Urinary bladder (tissue), 3 donors: ENCODE measurements at regions not wholly inside any gene's neighbourhood (a gene's known extent, or its start where the extent isn't known, plus 50 kb on each side); places are given as distances from the start of the nearest gene placed in this dataset.

Experiments
- DNase-seq: peaks from one replicate; pipeline ENCODE4 v3.0.0-alpha.2; 2015; ENCODE audit errors: extremely low spot score
- H3K27ac ChIP-seq: one replicate; pipeline ENCODE4 v1.5.1; 2013; ENCODE audit warnings: low read depth, mild to moderate bottlenecking, moderate library complexity
- H3K36me3 ChIP-seq: one replicate; pipeline ENCODE4 v1.6.1; 2013; ENCODE audit warnings: mild to moderate bottlenecking, moderate library complexity; ENCODE audit not compliant: insufficient read depth
- H3K4me1 ChIP-seq: one replicate; pipeline ENCODE4 v1.6.1; 2013; ENCODE audit warnings: mild to moderate bottlenecking, moderate library complexity; ENCODE audit not compliant: insufficient read depth
- H3K4me3 ChIP-seq: one replicate; pipeline ENCODE4 v1.5.1; 2013; ENCODE audit warnings: low read depth, low read length
- WGBS: extraction: QIAGEN DNeasy Blood & Tissue Kit; methylation state at CpG from one replicate; pipeline ENCODE4 v1.1.7; 2013; 5-methylcytosine and 5-hydroxymethylcytosine counted together
- donor health status: healthy with polysubstance abuse.
- donor health status: healthy.

DNA sequence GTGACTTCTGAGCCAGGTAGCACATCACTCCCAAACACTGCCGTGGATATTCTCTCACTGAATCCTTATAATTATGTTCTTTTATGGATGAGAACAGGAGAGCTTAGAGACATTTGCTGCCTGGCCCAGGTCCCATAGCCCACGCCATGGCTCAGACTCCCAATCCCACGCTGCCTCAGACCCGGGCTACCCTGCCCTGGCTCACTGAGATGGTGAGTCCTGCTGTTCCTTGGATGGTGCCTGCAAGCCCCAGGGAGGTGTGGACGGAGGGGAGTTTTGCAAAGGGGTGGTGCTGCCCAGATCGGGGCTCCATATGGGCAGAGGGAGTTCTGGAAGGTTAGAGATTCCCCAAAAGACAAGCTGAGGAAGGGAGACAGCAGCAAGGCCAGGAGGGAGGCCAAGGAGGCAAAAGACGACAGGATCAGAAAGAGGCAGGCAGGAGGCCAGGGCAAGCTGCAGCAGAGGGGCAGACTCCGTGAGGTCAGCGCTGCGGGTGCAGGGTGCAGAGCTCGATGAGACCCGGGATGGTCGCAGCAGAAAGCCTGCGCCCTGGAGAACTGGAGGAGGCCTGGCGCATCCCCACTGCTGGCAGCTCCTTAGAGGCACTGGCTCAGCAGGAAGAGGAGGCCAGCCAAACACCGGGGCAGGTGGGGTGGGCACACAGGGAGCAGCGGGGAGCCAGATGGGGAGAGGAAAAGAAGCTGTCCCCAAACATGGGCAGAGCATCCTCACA is 95.7 kb upstream of the ALDH1A3 start:
- 86% methylated on average over 17 of the region's 17 CpGs for WGBS
- no peak overlapping the region for H3K4me3 ChIP-seq
- DNase-seq: no peak
- H3K36me3 ChIP-seq: no peaks in the 10 kb centered on the region
- no peaks in the 10 kb centered on the region for H3K4me1 ChIP-seq
- no peak overlapping the region for H3K27ac ChIP-seq

DNA sequence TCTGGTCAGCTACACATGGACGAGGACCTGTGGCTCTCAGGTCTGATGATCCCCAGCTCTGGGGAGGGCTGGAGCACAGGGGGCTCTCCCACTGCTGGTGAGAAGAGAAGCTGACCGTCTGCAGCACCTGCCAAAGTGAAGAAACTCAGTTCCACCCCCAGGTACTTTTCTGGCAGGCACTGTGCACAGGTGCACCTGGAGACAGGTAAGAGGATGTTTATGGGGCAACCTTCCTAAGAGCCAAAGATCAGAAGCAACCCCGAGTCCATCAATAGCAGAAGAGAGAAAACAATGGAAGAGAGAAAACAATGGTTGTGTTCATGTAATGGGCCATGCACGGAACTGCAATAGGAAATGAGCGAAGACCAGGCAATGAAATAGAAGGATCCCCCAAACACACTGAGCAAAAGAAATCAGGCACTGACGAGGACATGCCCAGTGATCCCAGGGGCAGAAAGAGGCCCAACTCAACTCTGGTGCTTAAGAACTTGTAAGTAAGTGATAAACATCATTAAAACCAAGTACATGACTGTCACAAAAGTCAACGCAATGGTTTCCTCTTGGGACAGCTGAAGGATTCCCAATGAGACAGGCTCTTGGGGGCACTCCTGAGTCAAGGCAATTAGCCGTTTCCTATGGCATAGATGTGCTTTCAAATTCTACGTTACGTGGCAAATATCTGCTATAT is 95.0 kb upstream of the ALDH1A3 start:
- Histone ChIP-seq H3K27ac (no peak overlapping the region), H3K4me3 (no peak overlapping the region), H3K4me1 (no peaks in the 10 kb centered on the region), H3K36me3 (no peaks in the 10 kb centered on the region)
- no peak for DNase-seq
- 89% methylated on average over 10 of the region's 10 CpGs for WGBS

GRCh38 chr15:100785181-100786138 is 94.2 kb upstream of the ALDH1A3 start:
- no peaks in the 10 kb centered on the region for H3K36me3 ChIP-seq
- no peak for DNase-seq
- no peaks in the 10 kb centered on the region for H3K4me1 ChIP-seq
- 90% methylated on average over 10 of the region's 10 CpGs for WGBS
- no peak overlapping the region for H3K4me3 ChIP-seq
- no peak overlapping the region for H3K27ac ChIP-seq

GRCh38 chr15:100786139-100786531 is 93.5 kb upstream of the ALDH1A3 start:
- Histone ChIP-seq H3K4me1 (no peaks in the 10 kb centered on the region), H3K36me3 (no peaks in the 10 kb centered on the region), H3K27ac (no peak overlapping the region), H3K4me3 (no peak overlapping the region)
- 92% methylated on average over 5 of the region's 5 CpGs for WGBS
- no peak for DNase-seq

DNA sequence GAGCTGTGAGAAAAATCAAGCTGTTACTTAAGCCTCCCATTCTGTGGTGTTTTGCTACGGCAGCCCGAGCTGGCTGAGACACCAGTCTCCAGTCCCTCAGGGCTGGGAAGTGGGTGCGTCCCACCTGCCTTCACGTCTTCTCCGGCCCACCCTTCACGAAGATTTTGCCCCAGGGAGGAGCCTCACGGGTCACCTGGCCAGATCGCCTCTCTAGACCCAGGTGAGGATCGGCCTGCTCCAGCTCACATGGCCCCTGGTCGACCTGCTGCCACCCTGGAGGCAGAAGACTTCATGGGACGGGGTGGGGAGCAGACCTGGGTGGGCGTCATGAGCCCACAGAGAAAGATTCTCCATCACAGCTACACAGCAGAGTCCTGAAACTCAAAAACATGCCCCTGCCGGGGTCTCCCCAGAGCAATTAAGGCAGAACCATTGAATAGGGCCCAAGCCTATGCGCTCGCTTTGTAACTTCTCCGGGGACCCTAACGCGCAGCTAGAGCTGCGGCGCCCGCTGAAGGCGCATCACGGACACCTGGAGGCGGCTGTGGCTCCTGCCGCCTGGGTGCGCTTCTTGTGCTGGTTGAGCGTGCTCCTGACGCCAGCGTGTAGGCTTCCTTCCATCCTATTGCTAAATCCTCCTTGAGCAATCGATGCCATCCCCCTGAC is 92.6 kb upstream of the ALDH1A3 start:
- H3K4me1 ChIP-seq: no peaks in the 10 kb centered on the region

DNA sequence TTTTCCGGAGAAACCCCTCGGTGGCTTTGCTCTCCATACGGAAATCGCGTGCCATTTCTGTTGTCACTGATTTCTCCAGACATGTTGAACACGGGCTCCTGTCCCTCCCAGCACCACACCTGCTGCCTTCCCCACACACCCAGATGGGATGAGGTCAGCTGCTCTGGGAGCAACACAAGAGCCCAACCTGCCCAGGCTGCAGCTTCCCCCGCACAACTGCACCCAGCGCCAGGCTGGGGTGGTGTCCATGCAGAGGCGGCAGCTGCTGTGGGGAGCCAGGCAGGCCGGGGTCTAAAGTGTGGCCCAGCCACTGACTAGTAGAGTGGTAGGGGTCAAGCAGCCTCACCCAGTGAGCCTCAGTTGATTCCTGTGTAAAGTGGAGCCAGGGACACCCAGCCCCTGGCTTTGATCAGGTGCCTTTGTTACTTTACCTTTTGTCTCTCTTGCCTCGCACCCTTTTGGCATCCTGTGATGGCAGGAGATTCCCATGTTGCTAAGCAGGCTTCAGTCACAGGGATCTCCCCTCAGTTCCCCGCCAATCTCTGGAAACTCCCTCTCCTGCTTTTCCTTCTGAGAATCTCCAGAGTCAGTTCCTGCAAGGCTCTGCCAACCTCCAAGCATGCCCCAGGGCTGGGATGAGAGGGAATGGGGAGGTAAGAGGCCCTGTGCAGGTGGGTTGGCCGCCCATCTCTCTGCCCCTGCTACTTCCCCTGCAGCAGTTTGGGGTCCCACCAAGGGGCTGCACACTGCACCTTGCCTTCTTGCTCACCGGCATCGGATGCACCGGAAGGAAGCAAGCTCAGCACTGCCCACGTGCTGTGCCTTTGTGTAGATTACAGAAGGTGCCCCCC is 91.8 kb upstream of the ALDH1A3 start:
- no peaks in the 10 kb centered on the region for H3K4me1 ChIP-seq
- no peak for DNase-seq
- 82% methylated on average over 17 of the region's 17 CpGs for WGBS
- H3K36me3 ChIP-seq: no peaks in the 10 kb centered on the region
- no peak overlapping the region for H3K27ac ChIP-seq
- no peak overlapping the region for H3K4me3 ChIP-seq

More for the DNA sequence above, 92.6 kb upstream of the ALDH1A3 start:
- 91% methylated on average over 30 of the region's 30 CpGs for WGBS
- DNase-seq: no peak
- Histone ChIP-seq H3K4me3 (no peak overlapping the region), H3K27ac (no peak overlapping the region), H3K36me3 (no peaks in the 10 kb centered on the region)

GRCh38 chr15:100788418-100789105 is 91.1 kb upstream of the ALDH1A3 start:
- Histone ChIP-seq H3K4me3 (no peak overlapping the region), H3K4me1 (no peaks in the 10 kb centered on the region), H3K36me3 (no peaks in the 10 kb centered on the region)

GRCh38 chr15:100790786-100791265 is 88.8 kb upstream of the ALDH1A3 start:
- H3K4me3 ChIP-seq: no peak overlapping the region
- DNase-seq: no peak

More at GRCh38 chr15:100788418-100789105, 91.1 kb upstream of the ALDH1A3 start:
- H3K27ac ChIP-seq: no peak overlapping the region
- DNase-seq: no peak
- 87% methylated on average over 7 of the region's 7 CpGs for WGBS

GRCh38 chr15:100794008-100794407 is 85.6 kb upstream of the ALDH1A3 start:
- WGBS: 58% methylated on average over 3 of the region's 3 CpGs
- no peak for DNase-seq
- H3K4me1 ChIP-seq: no peaks in the 10 kb centered on the region
- no peak overlapping the region for H3K4me3 ChIP-seq
- H3K36me3 ChIP-seq: no peaks in the 10 kb centered on the region
- H3K27ac ChIP-seq: no peak overlapping the region

More at GRCh38 chr15:100790786-100791265, 88.8 kb upstream of the ALDH1A3 start:
- Histone ChIP-seq H3K4me1 (no peaks in the 10 kb centered on the region), H3K36me3 (no peaks in the 10 kb centered on the region), H3K27ac (no peak overlapping the region)
- WGBS: 94% methylated on average over 8 of the region's 8 CpGs

DNA sequence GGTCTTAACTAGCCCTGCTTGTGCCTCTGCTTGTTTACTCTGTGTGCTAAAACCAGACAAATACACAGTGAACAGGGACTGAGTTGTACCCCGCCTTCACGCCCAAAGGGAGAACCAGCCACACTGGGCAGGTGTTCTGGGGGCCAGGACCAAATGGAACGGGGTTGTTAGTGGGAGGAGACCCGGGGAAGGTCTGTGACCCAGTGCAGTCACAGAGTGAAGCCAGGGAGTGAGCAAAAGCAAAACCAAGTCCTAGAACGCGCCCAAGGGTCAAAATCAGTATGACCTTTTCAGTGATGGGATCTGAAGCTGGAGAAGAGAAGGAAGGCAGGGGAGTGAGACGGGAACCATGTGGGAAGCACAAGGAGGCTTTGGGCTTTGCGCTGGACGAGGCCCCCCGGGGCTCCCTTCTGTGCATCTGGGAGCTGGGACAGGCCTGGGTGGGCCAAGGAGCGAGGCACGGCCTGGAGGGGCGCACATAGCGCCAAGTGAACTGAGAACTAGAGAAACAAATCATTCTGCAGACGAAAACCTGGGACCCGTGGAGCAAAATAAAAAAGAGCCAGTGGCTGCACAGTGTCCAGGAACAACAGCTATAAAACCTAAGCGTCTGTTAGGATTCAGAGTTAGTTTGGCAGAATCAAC is 78.3 kb upstream of the ALDH1A3 start:
- Histone ChIP-seq H3K27ac (no peak overlapping the region), H3K4me1 (no peaks in the 10 kb centered on the region), H3K4me3 (no peak overlapping the region), H3K36me3 (no peaks in the 10 kb centered on the region)
- WGBS: 85% methylated on average over 17 of the region's 17 CpGs
- DNase-seq: no peak

GRCh38 chr15:100802421-100803170 is 77.0 kb upstream of the ALDH1A3 start:
- 84% methylated on average over 14 of the region's 14 CpGs for WGBS
- Histone ChIP-seq H3K27ac (no peak overlapping the region), H3K36me3 (no peaks in the 10 kb centered on the region), H3K4me3 (no peak overlapping the region), H3K4me1 (no peaks in the 10 kb centered on the region)
- no peak for DNase-seq
